WTC11 (cell line): ENCODE measurements at regions not wholly inside any gene's neighbourhood (a gene's known extent, or its start where the extent isn't known, plus 50 kb on each side); places are given as distances from the start of the nearest gene placed in this dataset.

ENCODE experiments used
- FOXJ3 ChIP-seq: sonication (generic); formaldehyde crosslinking; IDR thresholded peaks from 2 replicates; pipeline ENCODE4 v1.9.0; 2021; ENCODE audit warnings: missing genetic modification reagents, mild to moderate bottlenecking, borderline replicate concordance
- MXD4 ChIP-seq: fragments of 250-450 bp; sonication (Bioruptor Pico); IDR thresholded peaks from 2 replicates; pipeline ENCODE4 v1.8.0; 2021; ENCODE audit warnings: mild to moderate bottlenecking, moderate library complexity, borderline replicate concordance
- PRRX2 ChIP-seq: fragments of 250-450 bp; sonication (Bioruptor Pico); IDR thresholded peaks from 2 replicates; pipeline ENCODE4 v1.8.0; 2021; ENCODE audit warnings: mild to moderate bottlenecking
- SMAD3 ChIP-seq: sonication (generic); formaldehyde crosslinking; IDR thresholded peaks from 2 replicates; pipeline ENCODE4 v1.8.0; 2022; ENCODE audit warnings: missing genetic modification reagents, mild to moderate bottlenecking, borderline replicate concordance
- ZNF138 ChIP-seq: sonication (generic); formaldehyde crosslinking; conservative IDR thresholded peaks from 2 replicates; pipeline ENCODE4 v1.8.1; 2022; ENCODE audit warnings: mild to moderate bottlenecking, moderate library complexity, missing genetic modification reagents
- TF ChIP-seq, protein P1 (sequence below): fragments of 200-600 bp; IDR thresholded peaks from 2 replicates; pipeline ENCODE4 v1.8.0; 2022; ENCODE audit warnings: antibody characterized with exemption
- TF ChIP-seq, protein P2 (sequence below): sonication (generic); formaldehyde crosslinking; IDR thresholded peaks from 2 replicates; pipeline ENCODE4 v1.8.1; 2022; ENCODE audit warnings: low read depth, missing genetic modification reagents, borderline replicate concordance

DNA sequence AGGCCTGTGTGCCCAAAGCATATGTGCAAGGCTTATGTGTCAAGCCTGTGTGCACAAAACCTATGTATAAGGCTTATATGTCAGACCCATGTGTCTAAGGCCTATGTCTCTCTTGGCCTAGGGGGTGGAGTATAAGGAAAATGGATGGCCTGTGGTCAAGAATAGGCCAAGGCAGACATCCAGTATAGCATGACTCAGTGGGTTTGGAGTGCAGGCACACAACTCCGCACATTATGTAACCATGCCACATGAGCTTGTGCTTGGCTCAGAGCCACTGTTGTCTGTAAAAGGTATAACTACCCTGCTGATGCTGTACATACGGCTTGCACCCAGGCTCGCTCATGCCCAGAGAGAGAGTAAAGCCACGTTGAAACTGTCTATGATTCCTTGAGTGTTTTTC, 626.4 kb upstream of the NUDT12 start:
- no peak for TF ChIP-seq FOXJ3
- no peak for TF ChIP-seq SMAD3 (CRISPR knock-in tag)
- no peak for TF ChIP-seq ZNF138 (CRISPR knock-in tag)
- TF ChIP-seq, protein P1, sequence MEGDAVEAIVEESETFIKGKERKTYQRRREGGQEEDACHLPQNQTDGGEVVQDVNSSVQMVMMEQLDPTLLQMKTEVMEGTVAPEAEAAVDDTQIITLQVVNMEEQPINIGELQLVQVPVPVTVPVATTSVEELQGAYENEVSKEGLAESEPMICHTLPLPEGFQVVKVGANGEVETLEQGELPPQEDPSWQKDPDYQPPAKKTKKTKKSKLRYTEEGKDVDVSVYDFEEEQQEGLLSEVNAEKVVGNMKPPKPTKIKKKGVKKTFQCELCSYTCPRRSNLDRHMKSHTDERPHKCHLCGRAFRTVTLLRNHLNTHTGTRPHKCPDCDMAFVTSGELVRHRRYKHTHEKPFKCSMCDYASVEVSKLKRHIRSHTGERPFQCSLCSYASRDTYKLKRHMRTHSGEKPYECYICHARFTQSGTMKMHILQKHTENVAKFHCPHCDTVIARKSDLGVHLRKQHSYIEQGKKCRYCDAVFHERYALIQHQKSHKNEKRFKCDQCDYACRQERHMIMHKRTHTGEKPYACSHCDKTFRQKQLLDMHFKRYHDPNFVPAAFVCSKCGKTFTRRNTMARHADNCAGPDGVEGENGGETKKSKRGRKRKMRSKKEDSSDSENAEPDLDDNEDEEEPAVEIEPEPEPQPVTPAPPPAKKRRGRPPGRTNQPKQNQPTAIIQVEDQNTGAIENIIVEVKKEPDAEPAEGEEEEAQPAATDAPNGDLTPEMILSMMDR: no peak
- TF ChIP-seq, protein P2, sequence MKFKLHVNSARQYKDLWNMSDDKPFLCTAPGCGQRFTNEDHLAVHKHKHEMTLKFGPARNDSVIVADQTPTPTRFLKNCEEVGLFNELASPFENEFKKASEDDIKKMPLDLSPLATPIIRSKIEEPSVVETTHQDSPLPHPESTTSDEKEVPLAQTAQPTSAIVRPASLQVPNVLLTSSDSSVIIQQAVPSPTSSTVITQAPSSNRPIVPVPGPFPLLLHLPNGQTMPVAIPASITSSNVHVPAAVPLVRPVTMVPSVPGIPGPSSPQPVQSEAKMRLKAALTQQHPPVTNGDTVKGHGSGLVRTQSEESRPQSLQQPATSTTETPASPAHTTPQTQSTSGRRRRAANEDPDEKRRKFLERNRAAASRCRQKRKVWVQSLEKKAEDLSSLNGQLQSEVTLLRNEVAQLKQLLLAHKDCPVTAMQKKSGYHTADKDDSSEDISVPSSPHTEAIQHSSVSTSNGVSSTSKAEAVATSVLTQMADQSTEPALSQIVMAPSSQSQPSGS: no peak
- no peak for TF ChIP-seq MXD4 (CRISPR knock-in tag)
- TF ChIP-seq PRRX2 (CRISPR knock-in tag): no peak
